ENCODE measurements at regions not wholly inside any gene's neighbourhood (a gene's known extent, or its start where the extent isn't known, plus 50 kb on each side); places are given as distances from the start of the nearest gene placed in this dataset. TPM values are rescaled to one million over a fixed set of nuclear protein-coding genes. Genes with fewer than 3 reads are reported as not detected.

DNA sequence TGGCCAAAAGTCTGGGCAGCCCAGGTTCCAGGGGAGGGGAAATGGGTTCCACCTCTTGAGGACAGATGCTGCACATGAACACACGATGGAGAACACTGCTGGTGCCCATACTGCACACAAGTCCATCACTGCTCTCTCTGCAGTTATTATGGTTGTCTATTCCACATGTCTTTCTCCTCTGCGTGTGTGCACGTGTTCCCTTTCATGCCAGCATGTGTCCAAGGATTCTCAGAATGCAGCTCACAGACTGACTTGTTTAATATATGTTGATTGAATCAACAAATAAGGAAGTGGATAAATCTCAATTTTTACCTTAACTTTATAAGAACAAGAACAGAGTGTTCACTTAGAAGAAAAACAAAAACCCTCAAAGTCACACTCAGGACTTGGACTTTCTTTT lies 158.9 kb downstream of the FNDC1 start:
- H4K20me1 ChIP-seq (ENCODE audit: insufficient read depth, low read length): no peaks in the 10 kb centered on the region
- H3K36me3 ChIP-seq (ENCODE audit: insufficient read depth, low read length): no peaks in the 10 kb centered on the region
- no peak overlapping the region for H3K27ac ChIP-seq (ENCODE audit: low read depth, low read length, poor library complexity, severe bottlenecking)
- POLR2A ChIA-PET: interaction anchor here (0.6 to 1.4 kb wide), 5 partner anchors 26 to 1544 kb away, joined by 3 to 6 read pairs (median 3); no protein-coding TSS in a partner anchor
- H3K9me2 ChIP-seq (ENCODE audit: insufficient read depth, low read length): no peaks in the 10 kb centered on the region; the same call in 1 of the 2 replicates
- H3K79me2 ChIP-seq (ENCODE audit: insufficient read depth, low read depth, low read length): no peaks in the 10 kb centered on the region
- H3K4me2 ChIP-seq (ENCODE audit: low read length): no peak overlapping the region
- intact Hi-C loops (cut with micrococcal nuclease; ENCODE audit: unreplicated experiment): no loop called here
- no peaks in the 10 kb centered on the region for H3K9me3 ChIP-seq (ENCODE audit: low read length)
- H3K4me3 ChIP-seq (ENCODE audit: low read depth, low read length, poor library complexity, severe bottlenecking): no peak overlapping the region
- TF ChIP-seq, protein P1, sequence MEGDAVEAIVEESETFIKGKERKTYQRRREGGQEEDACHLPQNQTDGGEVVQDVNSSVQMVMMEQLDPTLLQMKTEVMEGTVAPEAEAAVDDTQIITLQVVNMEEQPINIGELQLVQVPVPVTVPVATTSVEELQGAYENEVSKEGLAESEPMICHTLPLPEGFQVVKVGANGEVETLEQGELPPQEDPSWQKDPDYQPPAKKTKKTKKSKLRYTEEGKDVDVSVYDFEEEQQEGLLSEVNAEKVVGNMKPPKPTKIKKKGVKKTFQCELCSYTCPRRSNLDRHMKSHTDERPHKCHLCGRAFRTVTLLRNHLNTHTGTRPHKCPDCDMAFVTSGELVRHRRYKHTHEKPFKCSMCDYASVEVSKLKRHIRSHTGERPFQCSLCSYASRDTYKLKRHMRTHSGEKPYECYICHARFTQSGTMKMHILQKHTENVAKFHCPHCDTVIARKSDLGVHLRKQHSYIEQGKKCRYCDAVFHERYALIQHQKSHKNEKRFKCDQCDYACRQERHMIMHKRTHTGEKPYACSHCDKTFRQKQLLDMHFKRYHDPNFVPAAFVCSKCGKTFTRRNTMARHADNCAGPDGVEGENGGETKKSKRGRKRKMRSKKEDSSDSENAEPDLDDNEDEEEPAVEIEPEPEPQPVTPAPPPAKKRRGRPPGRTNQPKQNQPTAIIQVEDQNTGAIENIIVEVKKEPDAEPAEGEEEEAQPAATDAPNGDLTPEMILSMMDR (conservative IDR thresholded peaks at IDR 0.05; ENCODE audit: low read length): no peak
- TF ChIP-seq EZH2phosphoT487 (IDR thresholded peaks at IDR 0.05; ENCODE audit: borderline replicate concordance, low read depth, low read length): no peak
- no peak overlapping the region for H2AFZ ChIP-seq (ENCODE audit: low read length)
- H3K4me1 ChIP-seq (ENCODE audit: insufficient read depth, low read length, poor library complexity, severe bottlenecking): no peaks in the 10 kb centered on the region
- CTCF ChIA-PET (ENCODE audit: unreplicated experiment): no interaction called here
- DNase-seq (ENCODE audit: low spot score): no peak
- BruUV-seq (replicated peaks): no TSS peak

DNA sequence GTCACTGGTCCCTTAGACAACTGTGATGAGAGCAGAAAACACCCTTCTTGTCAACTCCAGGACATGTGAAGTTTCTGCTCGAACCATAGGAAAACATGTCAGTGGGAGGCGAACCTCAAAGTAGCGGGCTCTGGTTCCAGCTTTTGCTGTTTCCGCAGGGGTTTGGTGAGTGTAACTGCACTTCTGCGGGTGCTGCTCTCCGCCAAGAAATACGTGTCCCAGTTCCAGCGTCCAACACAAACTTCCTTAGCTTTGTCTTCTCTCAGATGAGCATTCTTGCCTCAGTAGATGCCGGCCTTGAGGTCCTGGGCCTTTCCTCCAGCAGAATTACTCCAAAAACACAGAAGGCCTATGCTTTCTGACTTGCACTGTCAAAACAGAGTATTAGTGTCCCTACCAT lies 156.3 kb downstream of the FNDC1 start:
- H3K4me3 ChIP-seq (ENCODE audit: low read depth, low read length, poor library complexity, severe bottlenecking): no peak overlapping the region
- no peak for TF ChIP-seq EZH2phosphoT487 (IDR thresholded peaks at IDR 0.05; ENCODE audit: borderline replicate concordance, low read depth, low read length)
- TF ChIP-seq, protein P1 (conservative IDR thresholded peaks at IDR 0.05; ENCODE audit: low read length): no peak
- no peaks in the 10 kb centered on the region for H3K79me2 ChIP-seq (ENCODE audit: insufficient read depth, low read depth, low read length)
- H2AFZ ChIP-seq (ENCODE audit: low read length): no peak overlapping the region
- no peak for DNase-seq (ENCODE audit: low spot score)
- H3K9me3 ChIP-seq (ENCODE audit: low read length): no peaks in the 10 kb centered on the region
- H3K36me3 ChIP-seq (ENCODE audit: insufficient read depth, low read length): no peaks in the 10 kb centered on the region
- CTCF ChIA-PET (ENCODE audit: unreplicated experiment): no interaction called here
- no TSS peak for BruUV-seq (replicated peaks)
- H3K9me2 ChIP-seq (ENCODE audit: insufficient read depth, low read length): no peaks in the 10 kb centered on the region
- intact Hi-C loops (cut with micrococcal nuclease; ENCODE audit: unreplicated experiment): no loop called here
- POLR2A ChIA-PET: no interaction called here
- H3K4me2 ChIP-seq (ENCODE audit: low read length): no peak overlapping the region
- H4K20me1 ChIP-seq (ENCODE audit: insufficient read depth, low read length): no peaks in the 10 kb centered on the region
- no peak overlapping the region for H3K27ac ChIP-seq (ENCODE audit: low read depth, low read length, poor library complexity, severe bottlenecking)
- no peaks in the 10 kb centered on the region for H3K4me1 ChIP-seq (ENCODE audit: insufficient read depth, low read length, poor library complexity, severe bottlenecking)

DNA sequence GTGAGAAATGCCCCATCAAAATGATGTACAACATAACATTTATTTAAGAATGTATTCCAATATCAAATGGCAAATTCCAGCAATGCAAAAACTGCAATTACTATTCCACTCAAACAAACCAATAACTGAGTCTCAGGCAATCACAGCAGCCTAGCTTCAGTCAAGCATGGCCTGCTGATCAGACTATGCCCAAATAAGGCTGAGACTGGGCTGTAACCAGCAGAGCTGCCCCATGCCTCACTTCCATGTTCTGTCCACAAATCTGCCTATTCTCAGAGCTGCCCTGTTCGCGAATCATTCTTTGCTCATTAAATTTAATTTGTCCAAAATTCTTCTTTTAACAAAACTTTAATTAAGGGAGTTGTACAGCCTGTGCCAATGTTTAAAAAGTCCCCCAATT lies 155.4 kb downstream of the FNDC1 start:
- H3K36me3 ChIP-seq (ENCODE audit: insufficient read depth, low read length): no peaks in the 10 kb centered on the region
- intact Hi-C loops (cut with micrococcal nuclease; ENCODE audit: unreplicated experiment): no loop called here
- no peak for DNase-seq (ENCODE audit: low spot score)
- no peaks in the 10 kb centered on the region for H3K9me2 ChIP-seq (ENCODE audit: insufficient read depth, low read length)
- H3K27ac ChIP-seq (ENCODE audit: low read depth, low read length, poor library complexity, severe bottlenecking): no peak overlapping the region
- CTCF ChIA-PET (ENCODE audit: unreplicated experiment): no interaction called here
- H3K9me3 ChIP-seq (ENCODE audit: low read length): no peaks in the 10 kb centered on the region
- no peak for TF ChIP-seq EZH2phosphoT487 (IDR thresholded peaks at IDR 0.05; ENCODE audit: borderline replicate concordance, low read depth, low read length)
- TF ChIP-seq, protein P1 (conservative IDR thresholded peaks at IDR 0.05; ENCODE audit: low read length): no peak
- no peak overlapping the region for H3K4me3 ChIP-seq (ENCODE audit: low read depth, low read length, poor library complexity, severe bottlenecking)
- no peaks in the 10 kb centered on the region for H3K79me2 ChIP-seq (ENCODE audit: insufficient read depth, low read depth, low read length)
- H4K20me1 ChIP-seq (ENCODE audit: insufficient read depth, low read length): no peaks in the 10 kb centered on the region
- H2AFZ ChIP-seq (ENCODE audit: low read length): no peak overlapping the region
- H3K4me1 ChIP-seq (ENCODE audit: insufficient read depth, low read length, poor library complexity, severe bottlenecking): no peaks in the 10 kb centered on the region
- BruUV-seq (replicated peaks): no TSS peak
- POLR2A ChIA-PET: no interaction called here
- no peak overlapping the region for H3K4me2 ChIP-seq (ENCODE audit: low read length)

Small RNAs in the stretch of these regions (small RNA-seq; reads per million reads assigned to genes)
- not detected for gene AL078604.3

Data from OCI-LY7 (cell line).